ENCODE measurements at regions not wholly inside any gene's neighbourhood (a gene's known extent, or its start where the extent isn't known, plus 50 kb on each side); places are given as distances from the start of the nearest gene placed in this dataset.
A peak's percentile ranks its signal among the peaks of the same experiment; 100 is the strongest.

DNA sequence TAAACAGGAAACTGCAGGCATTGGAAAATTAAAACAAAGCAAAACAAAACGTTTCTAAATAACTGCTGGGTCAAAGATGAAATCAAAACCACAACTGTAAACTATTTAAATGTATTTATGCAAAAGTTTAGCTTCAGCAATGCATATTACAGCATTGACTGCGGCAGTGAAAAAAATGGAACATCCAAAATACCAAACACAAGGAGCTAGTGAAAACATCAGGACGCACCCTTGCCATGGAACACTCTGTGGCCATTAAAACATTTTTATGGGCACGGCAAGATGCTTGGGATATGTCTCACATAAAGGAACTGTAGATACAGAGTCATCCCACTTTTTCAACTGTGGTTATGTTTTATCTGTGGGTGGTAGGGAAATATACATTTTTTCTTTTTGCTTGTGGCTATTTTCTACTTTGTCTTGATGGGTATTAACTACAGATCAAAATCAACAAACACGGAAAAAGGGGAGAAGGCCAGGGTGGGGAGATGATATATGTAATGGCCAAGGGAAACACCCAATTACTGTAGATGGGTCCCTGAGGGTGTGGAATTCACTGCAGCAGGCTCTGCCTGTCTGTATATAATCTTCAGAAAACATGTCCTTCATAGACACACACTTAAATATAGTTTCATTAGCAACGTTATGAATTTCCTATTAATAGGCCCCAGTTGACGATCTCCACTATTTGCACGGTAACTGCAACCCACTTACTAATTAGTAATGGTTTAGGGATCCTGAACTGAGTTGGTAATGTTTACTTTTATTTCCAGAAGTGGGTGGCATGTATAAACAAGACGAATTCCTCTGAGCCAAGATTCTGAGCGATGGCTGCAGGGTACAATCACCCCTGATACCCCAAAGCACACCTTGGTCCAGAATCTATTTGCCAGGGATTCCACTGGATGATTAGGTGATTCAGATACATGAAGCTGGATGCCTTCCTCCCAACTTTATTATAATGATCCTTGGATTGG, 110.5 kb downstream of the ACKR3 start:
- intact Hi-C loops (cut with DNase I) = loop anchor here (5.0 kb wide), 1 partner anchor 37 kb away; no protein-coding TSS in a partner anchor
- H3K9me3 ChIP-seq = no peaks in the 10 kb centered on the region
- no peak for DNase-seq
- no peak overlapping the region for H3K4me3 ChIP-seq
- TF ChIP-seq POLR2AphosphoS5 (IDR thresholded peaks at IDR 0.05) (peak in 1 of 4 donors; percentile 50), POLR2A (IDR thresholded peaks at IDR 0.05) (no peak), EP300 (IDR thresholded peaks at IDR 0.05) (peak in 2 of 4 donors; percentile 35 to 44)
- no peaks in the 10 kb centered on the region for H3K36me3 ChIP-seq
- 62 to 75% methylated on average over 10 of the region's 10 CpGs for WGBS, 2 donors
- peaks cover 0 to 24% (median 20%) of the 10 kb centered on the region in 4 donors for H3K4me1 ChIP-seq
- no peaks in the 10 kb centered on the region for H3K27me3 ChIP-seq
- H3K27ac ChIP-seq = peak overlapping the region in 1 of 4 donors; percentile 9

DNA sequence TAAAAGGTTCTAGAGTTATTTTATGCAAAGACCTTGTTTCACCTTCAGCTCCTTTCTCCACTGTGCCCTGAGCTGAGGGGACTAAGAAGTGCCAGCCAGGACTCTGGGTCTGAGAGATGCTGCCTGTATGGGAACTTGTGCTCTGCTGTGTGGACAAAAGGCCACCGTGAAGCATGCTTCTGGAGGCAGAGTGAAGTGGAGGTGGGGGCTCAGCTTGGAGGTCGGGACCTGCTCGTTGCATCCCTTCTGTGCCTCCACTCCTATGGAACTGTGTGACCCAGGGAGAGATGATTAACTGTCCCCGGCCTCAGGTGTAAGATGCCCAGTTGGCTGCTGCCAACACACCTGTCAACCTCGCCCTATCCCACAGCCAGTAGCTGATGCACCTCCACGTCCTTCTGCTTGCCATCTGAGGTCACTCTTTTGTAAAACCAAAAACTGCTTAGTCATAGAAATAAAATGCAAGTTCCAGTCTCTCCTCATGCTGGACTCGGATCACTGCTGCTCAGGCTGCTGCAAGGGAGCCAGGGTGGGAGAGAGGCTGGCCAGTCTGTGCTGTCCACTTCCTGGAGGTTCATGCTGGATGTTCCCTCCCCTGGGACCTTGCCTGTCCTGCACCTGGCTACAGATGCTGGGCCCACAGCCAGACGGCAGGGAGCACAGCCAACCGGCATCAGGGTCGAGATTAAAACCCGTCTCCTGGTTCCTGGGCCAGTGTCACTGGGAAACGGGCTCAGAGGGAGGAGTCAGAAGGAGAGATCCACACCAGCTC, 113.2 kb downstream of the ACKR3 start:
- H3K27ac ChIP-seq = no peak overlapping the region
- H3K4me3 ChIP-seq = no peak overlapping the region
- H3K4me1 ChIP-seq = peaks cover 0 to 6% (median 2%) of the 10 kb centered on the region in 4 donors
- no peaks in the 10 kb centered on the region for H3K27me3 ChIP-seq
- no peaks in the 10 kb centered on the region for H3K9me3 ChIP-seq
- intact Hi-C loops (cut with DNase I) = loop anchor here (5.0 kb wide), 1 partner anchor 34 kb away; no protein-coding TSS in a partner anchor
- TF ChIP-seq POLR2A (IDR thresholded peaks at IDR 0.05) (no peak), EP300 (IDR thresholded peaks at IDR 0.05) (no peak), POLR2AphosphoS5 (IDR thresholded peaks at IDR 0.05) (no peak)
- TF ChIP-seq, protein P1, sequence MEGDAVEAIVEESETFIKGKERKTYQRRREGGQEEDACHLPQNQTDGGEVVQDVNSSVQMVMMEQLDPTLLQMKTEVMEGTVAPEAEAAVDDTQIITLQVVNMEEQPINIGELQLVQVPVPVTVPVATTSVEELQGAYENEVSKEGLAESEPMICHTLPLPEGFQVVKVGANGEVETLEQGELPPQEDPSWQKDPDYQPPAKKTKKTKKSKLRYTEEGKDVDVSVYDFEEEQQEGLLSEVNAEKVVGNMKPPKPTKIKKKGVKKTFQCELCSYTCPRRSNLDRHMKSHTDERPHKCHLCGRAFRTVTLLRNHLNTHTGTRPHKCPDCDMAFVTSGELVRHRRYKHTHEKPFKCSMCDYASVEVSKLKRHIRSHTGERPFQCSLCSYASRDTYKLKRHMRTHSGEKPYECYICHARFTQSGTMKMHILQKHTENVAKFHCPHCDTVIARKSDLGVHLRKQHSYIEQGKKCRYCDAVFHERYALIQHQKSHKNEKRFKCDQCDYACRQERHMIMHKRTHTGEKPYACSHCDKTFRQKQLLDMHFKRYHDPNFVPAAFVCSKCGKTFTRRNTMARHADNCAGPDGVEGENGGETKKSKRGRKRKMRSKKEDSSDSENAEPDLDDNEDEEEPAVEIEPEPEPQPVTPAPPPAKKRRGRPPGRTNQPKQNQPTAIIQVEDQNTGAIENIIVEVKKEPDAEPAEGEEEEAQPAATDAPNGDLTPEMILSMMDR (IDR thresholded peaks at IDR 0.05) = no peak
- WGBS, 2 donors = 63 to 82% methylated on average over 12 of the region's 12 CpGs
- DNase-seq = no peak
- H3K36me3 ChIP-seq = no peaks in the 10 kb centered on the region

DNA sequence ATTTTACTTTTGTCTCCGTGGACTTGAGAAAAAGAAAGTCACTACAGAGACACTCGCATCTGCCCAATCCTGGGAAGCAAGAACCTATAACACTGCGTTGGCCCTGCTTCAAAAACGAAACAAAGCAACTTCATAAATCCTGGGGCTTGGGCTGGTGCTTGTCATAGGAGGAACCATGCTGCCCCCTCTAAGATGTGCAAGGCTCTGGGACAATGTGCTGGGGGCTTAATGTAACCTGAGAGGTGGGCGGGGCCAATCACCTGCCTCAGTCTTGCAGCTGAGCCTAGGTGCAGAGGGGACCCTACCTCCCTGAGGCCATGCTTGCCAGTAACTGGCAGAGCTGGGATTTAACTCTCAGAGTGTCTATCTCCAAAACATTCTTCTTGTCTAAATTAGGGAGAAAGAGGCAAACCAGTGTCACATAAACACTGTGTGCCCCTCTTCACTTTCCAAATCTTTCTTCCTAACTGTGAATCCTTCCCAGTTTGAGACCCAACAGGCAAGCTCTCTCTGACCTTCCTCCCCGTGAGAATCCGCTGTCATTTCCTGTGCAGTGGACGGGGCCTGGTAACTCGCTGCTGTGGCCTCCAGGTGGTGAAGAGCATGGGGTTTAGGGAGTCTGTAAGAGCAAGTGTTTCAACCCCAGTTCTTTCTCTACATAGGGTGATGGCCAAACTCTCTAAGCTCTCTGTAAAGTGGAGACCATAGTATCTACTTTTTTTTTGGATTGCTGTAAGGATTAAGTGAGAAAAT, 115.1 kb downstream of the ACKR3 start:
- no peak for TF ChIP-seq POLR2A (IDR thresholded peaks at IDR 0.05)
- no peak for TF ChIP-seq POLR2AphosphoS5 (IDR thresholded peaks at IDR 0.05)
- TF ChIP-seq, protein P1 (IDR thresholded peaks at IDR 0.05) = no peak
- TF ChIP-seq EP300 (IDR thresholded peaks at IDR 0.05) = no peak
- intact Hi-C loops (cut with DNase I) = loop anchor here (5.0 kb wide), 1 partner anchor 33 kb away; no protein-coding TSS in a partner anchor
- Histone ChIP-seq H3K9me3 (no peaks in the 10 kb centered on the region), H3K27ac (no peak overlapping the region), H3K4me1 (peaks cover 0 to 5% (median 2%) of the 10 kb centered on the region in 4 donors), H3K36me3 (no peaks in the 10 kb centered on the region), H3K27me3 (no peaks in the 10 kb centered on the region), H3K4me3 (no peak overlapping the region)
- no peak for DNase-seq
- 68 to 77% methylated on average over 9 of the region's 9 CpGs for WGBS, 2 donors

DNA sequence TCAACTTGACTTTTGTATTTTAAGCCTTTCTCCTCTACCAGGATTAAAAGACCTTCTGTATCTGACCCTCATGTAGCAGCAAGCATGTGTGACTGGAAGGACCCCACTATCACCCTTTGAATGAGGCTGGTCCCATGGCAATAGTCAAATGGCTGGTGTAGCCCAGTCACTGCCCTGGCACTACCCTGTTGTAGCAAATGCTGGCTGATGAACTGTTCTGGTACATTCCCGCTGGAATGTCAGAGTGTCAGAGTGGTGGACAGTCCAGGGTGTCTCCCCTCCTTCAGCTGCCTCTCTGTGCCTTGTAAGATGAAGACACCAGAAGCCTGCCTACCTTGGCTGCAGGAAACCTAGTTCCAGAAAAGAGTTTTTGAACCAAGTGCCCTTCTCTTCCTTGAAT, 115.7 kb downstream of the ACKR3 start:
- Histone ChIP-seq H3K4me3 (no peak overlapping the region), H3K9me3 (no peaks in the 10 kb centered on the region), H3K27ac (no peak overlapping the region), H3K4me1 (peaks cover 0 to 5% (median 0%) of the 10 kb centered on the region in 4 donors), H3K36me3 (no peaks in the 10 kb centered on the region), H3K27me3 (no peaks in the 10 kb centered on the region)
- TF ChIP-seq POLR2A (IDR thresholded peaks at IDR 0.05) = no peak
- TF ChIP-seq POLR2AphosphoS5 (IDR thresholded peaks at IDR 0.05) = no peak
- no peak for TF ChIP-seq EP300 (IDR thresholded peaks at IDR 0.05)
- TF ChIP-seq, protein P1 (IDR thresholded peaks at IDR 0.05) = no peak
- 65 to 93% methylated on average over 1 of the region's 1 CpG for WGBS, 2 donors
- intact Hi-C loops (cut with DNase I) = no loop called here
- no peak for DNase-seq
